ENCODE measurements at regions not wholly inside any gene's neighbourhood (a gene's known extent, or its start where the extent isn't known, plus 50 kb on each side); places are given as distances from the start of the nearest gene placed in this dataset.

DNA sequence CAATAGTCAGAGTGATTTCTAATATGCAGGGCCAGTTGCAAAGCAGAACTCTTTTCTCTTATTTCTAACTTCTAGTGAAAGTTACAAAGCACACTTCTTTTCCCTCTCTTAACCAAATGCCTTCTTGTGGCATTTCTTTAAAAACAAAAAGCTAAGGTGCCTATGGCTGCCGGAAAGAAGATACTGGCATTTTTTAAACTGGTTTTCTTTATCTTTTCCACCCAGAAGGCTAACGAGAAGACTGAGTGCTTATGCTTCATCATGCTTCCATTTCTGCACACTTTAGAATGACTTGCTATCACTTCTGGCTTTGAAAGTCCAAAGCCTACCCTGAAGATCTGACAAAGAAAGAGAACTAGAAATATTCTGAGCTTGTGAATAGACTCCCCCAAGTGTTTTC, 141.3 kb downstream of the P2RY1 start:
- TF ChIP-seq, protein P1, sequence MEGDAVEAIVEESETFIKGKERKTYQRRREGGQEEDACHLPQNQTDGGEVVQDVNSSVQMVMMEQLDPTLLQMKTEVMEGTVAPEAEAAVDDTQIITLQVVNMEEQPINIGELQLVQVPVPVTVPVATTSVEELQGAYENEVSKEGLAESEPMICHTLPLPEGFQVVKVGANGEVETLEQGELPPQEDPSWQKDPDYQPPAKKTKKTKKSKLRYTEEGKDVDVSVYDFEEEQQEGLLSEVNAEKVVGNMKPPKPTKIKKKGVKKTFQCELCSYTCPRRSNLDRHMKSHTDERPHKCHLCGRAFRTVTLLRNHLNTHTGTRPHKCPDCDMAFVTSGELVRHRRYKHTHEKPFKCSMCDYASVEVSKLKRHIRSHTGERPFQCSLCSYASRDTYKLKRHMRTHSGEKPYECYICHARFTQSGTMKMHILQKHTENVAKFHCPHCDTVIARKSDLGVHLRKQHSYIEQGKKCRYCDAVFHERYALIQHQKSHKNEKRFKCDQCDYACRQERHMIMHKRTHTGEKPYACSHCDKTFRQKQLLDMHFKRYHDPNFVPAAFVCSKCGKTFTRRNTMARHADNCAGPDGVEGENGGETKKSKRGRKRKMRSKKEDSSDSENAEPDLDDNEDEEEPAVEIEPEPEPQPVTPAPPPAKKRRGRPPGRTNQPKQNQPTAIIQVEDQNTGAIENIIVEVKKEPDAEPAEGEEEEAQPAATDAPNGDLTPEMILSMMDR (IDR thresholded peaks at IDR 0.05; ENCODE audit: low read depth, low read length) = no peak
- no peak for TF ChIP-seq EZH2phosphoT487 (IDR thresholded peaks at IDR 0.05; ENCODE audit: low read depth)
- Histone ChIP-seq H3K9me3 (ENCODE audit: insufficient read depth, low read length) (no peaks in the 10 kb centered on the region), H4K20me1 (ENCODE audit: insufficient read depth, low read length) (no peaks in the 10 kb centered on the region), H3K9ac (ENCODE audit: low read length) (no peak overlapping the region), H3K36me3 (replicated peaks; ENCODE audit: low read depth, low read length) (no peaks in the 10 kb centered on the region), H3K79me2 (ENCODE audit: low read length) (no peaks in the 10 kb centered on the region), H2AFZ (ENCODE audit: low read depth, low read length) (no peak overlapping the region), H3K27ac (ENCODE audit: low read length) (no peak overlapping the region), H3K4me1 (ENCODE audit: low read length) (peaks cover 14% of the 10 kb centered on the region), H3K27me3 (ENCODE audit: low read depth, low read length) (no peaks in the 10 kb centered on the region), H3K4me3 (ENCODE audit: low read length) (no peak overlapping the region), H3K4me2 (ENCODE audit: low read length) (no peak overlapping the region; the same call in 1 of the 2 replicates)

DNA sequence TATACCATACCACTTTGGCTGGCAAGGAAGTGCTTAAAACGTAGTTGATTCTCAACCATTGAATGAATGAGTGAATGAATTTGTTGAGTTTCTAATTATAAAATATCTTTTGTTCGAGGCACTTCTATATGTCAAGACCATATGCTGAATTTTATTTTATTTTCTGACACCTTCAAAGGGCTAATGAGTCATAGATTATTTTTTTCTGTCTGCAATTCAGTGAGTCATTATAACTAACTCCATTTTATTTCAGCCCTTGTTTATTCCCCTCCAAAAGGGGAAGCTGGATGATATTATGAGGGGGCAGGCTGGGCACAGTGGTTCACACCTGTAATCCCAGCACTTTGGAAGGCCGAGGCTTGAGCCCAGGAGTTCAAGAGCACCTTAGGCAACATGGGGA, 142.4 kb downstream of the P2RY1 start:
- H2AFZ ChIP-seq (ENCODE audit: low read depth, low read length) = no peak overlapping the region
- H3K4me3 ChIP-seq (ENCODE audit: low read length) = no peak overlapping the region
- H3K27ac ChIP-seq (ENCODE audit: low read length) = no peak overlapping the region

GRCh38 chr3:152978152-152978551, 143.2 kb downstream of the P2RY1 start:
- Histone ChIP-seq H3K36me3 (replicated peaks; ENCODE audit: low read depth, low read length) (no peaks in the 10 kb centered on the region), H3K27me3 (ENCODE audit: low read depth, low read length) (no peaks in the 10 kb centered on the region), H3K4me2 (ENCODE audit: low read length) (no peak overlapping the region), H2AFZ (ENCODE audit: low read depth, low read length) (no peak overlapping the region), H3K4me3 (ENCODE audit: low read length) (no peak overlapping the region), H3K27ac (ENCODE audit: low read length) (no peak overlapping the region), H3K9me3 (ENCODE audit: insufficient read depth, low read length) (no peaks in the 10 kb centered on the region), H3K9ac (ENCODE audit: low read length) (no peak overlapping the region), H4K20me1 (ENCODE audit: insufficient read depth, low read length) (no peaks in the 10 kb centered on the region), H3K4me1 (ENCODE audit: low read length) (peaks cover 14% of the 10 kb centered on the region), H3K79me2 (ENCODE audit: low read length) (no peaks in the 10 kb centered on the region)
- TF ChIP-seq, protein P1 (IDR thresholded peaks at IDR 0.05; ENCODE audit: low read depth, low read length) = no peak
- no peak for TF ChIP-seq EZH2phosphoT487 (IDR thresholded peaks at IDR 0.05; ENCODE audit: low read depth)

More for the DNA sequence above, 142.4 kb downstream of the P2RY1 start:
- TF ChIP-seq EZH2phosphoT487 (IDR thresholded peaks at IDR 0.05; ENCODE audit: low read depth) = no peak
- TF ChIP-seq, protein P1 (IDR thresholded peaks at IDR 0.05; ENCODE audit: low read depth, low read length) = no peak
- no peak overlapping the region for H3K4me2 ChIP-seq (ENCODE audit: low read length)
- no peaks in the 10 kb centered on the region for H3K36me3 ChIP-seq (replicated peaks; ENCODE audit: low read depth, low read length)
- H3K79me2 ChIP-seq (ENCODE audit: low read length) = no peaks in the 10 kb centered on the region
- no peaks in the 10 kb centered on the region for H4K20me1 ChIP-seq (ENCODE audit: insufficient read depth, low read length)
- H3K4me1 ChIP-seq (ENCODE audit: low read length) = peaks cover 14% of the 10 kb centered on the region
- no peaks in the 10 kb centered on the region for H3K9me3 ChIP-seq (ENCODE audit: insufficient read depth, low read length)
- H3K9ac ChIP-seq (ENCODE audit: low read length) = no peak overlapping the region
- no peaks in the 10 kb centered on the region for H3K27me3 ChIP-seq (ENCODE audit: low read depth, low read length)

GRCh38 chr3:152997526-152997925, 162.6 kb downstream of the P2RY1 start:
- Histone ChIP-seq H2AFZ (ENCODE audit: low read depth, low read length) (no peak overlapping the region), H3K4me3 (ENCODE audit: low read length) (no peak overlapping the region), H3K9me3 (ENCODE audit: insufficient read depth, low read length) (no peaks in the 10 kb centered on the region), H4K20me1 (ENCODE audit: insufficient read depth, low read length) (no peaks in the 10 kb centered on the region), H3K36me3 (replicated peaks; ENCODE audit: low read depth, low read length) (no peaks in the 10 kb centered on the region), H3K4me2 (ENCODE audit: low read length) (no peak overlapping the region), H3K79me2 (ENCODE audit: low read length) (no peaks in the 10 kb centered on the region), H3K27me3 (ENCODE audit: low read depth, low read length) (no peaks in the 10 kb centered on the region), H3K4me1 (ENCODE audit: low read length) (no peaks in the 10 kb centered on the region), H3K9ac (ENCODE audit: low read length) (no peak overlapping the region), H3K27ac (ENCODE audit: low read length) (no peak overlapping the region)
- TF ChIP-seq EZH2phosphoT487 (IDR thresholded peaks at IDR 0.05; ENCODE audit: low read depth) = no peak
- TF ChIP-seq, protein P1 (IDR thresholded peaks at IDR 0.05; ENCODE audit: low read depth, low read length) = no peak
